ENCODE measurements at regions not wholly inside any gene's neighbourhood (a gene's known extent, or its start where the extent isn't known, plus 50 kb on each side); places are given as distances from the start of the nearest gene placed in this dataset.
A peak's percentile ranks its signal among the peaks of the same experiment; 100 is the strongest.
"Not testable (repeated sequence)": the region's sequence is repeated elsewhere in the genome, so short reads cannot be mapped to it uniquely, and the experiment has no call there.

- intact Hi-C loops (cut with DNase I); DNase-seq; ATAC-seq (ENCODE audit: poor library complexity): not testable (repeated sequence)
Observed at GRCh38 chr1:185460723-185461122, 143.7 kb upstream of the IVNS1ABP start.

GRCh38 chr1:185459141-185459540, 142.1 kb upstream of the IVNS1ABP start:
- no peak for ATAC-seq (ENCODE audit: poor library complexity)
- intact Hi-C loops (cut with DNase I), result no loop called here
- DNase-seq, result no peak

- ATAC-seq (ENCODE audit: poor library complexity) (no peak), DNase-seq (no peak)
- intact Hi-C loops (cut with DNase I), result no loop called here
Observed at GRCh38 chr1:185458670-185459069, 141.6 kb upstream of the IVNS1ABP start.

- ATAC-seq (ENCODE audit: poor library complexity) (no peak), DNase-seq (no peak)
- intact Hi-C loops (cut with DNase I), result no loop called here
Observed at GRCh38 chr1:185453496-185454192, 136.6 kb upstream of the IVNS1ABP start.

- ATAC-seq (ENCODE audit: poor library complexity) (no peak), DNase-seq (no peak)
- intact Hi-C loops (cut with DNase I), result no loop called here
Observed at GRCh38 chr1:185450917-185451316, 133.9 kb upstream of the IVNS1ABP start.

GRCh38 chr1:185450060-185450788, 133.2 kb upstream of the IVNS1ABP start:
- ATAC-seq (ENCODE audit: poor library complexity), result no peak
- intact Hi-C loops (cut with DNase I), result no loop called here
- DNase-seq, result no peak

GRCh38 chr1:185449378-185450059, 132.5 kb upstream of the IVNS1ABP start:
- no peak for DNase-seq
- intact Hi-C loops (cut with DNase I), result no loop called here
- ATAC-seq (ENCODE audit: poor library complexity), result no peak

- ATAC-seq (ENCODE audit: poor library complexity) (no peak), DNase-seq (no peak)
- intact Hi-C loops (cut with DNase I), result no loop called here
Observed at GRCh38 chr1:185448591-185449186, 131.6 kb upstream of the IVNS1ABP start.

- intact Hi-C loops (cut with DNase I), result no loop called here
- ATAC-seq (ENCODE audit: poor library complexity) (no peak), DNase-seq (no peak)
Observed at GRCh38 chr1:185446131-185446530, 129.1 kb upstream of the IVNS1ABP start.

GRCh38 chr1:185445594-185445993, 128.6 kb upstream of the IVNS1ABP start:
- ATAC-seq (ENCODE audit: poor library complexity) (no peak), DNase-seq (no peak)
- intact Hi-C loops (cut with DNase I), result no loop called here

- DNase-seq (no peak), ATAC-seq (ENCODE audit: poor library complexity) (no peak)
- intact Hi-C loops (cut with DNase I), result no loop called here
Observed at GRCh38 chr1:185444676-185445075, 127.6 kb upstream of the IVNS1ABP start.

GRCh38 chr1:185442050-185442449, 125.0 kb upstream of the IVNS1ABP start:
- DNase-seq, result no peak
- ATAC-seq (ENCODE audit: poor library complexity), result no peak
- intact Hi-C loops (cut with DNase I), result no loop called here

GRCh38 chr1:185441605-185442004, 124.6 kb upstream of the IVNS1ABP start:
- DNase-seq (no peak), ATAC-seq (ENCODE audit: poor library complexity) (no peak)
- intact Hi-C loops (cut with DNase I), result no loop called here

- intact Hi-C loops (cut with DNase I), result no loop called here
- ATAC-seq (ENCODE audit: poor library complexity) (no peak), DNase-seq (no peak)
Observed at GRCh38 chr1:185440877-185441276, 123.8 kb upstream of the IVNS1ABP start.

GRCh38 chr1:185439727-185440415, 122.8 kb upstream of the IVNS1ABP start:
- intact Hi-C loops (cut with DNase I), result no loop called here
- ATAC-seq (ENCODE audit: poor library complexity), result peak; percentile 18

GRCh38 chr1:185438936-185439335, 121.9 kb upstream of the IVNS1ABP start:
- no peak for ATAC-seq (ENCODE audit: poor library complexity)
- intact Hi-C loops (cut with DNase I), result no loop called here
- no peak for DNase-seq

More at GRCh38 chr1:185439727-185440415, 122.8 kb upstream of the IVNS1ABP start:
- no peak for DNase-seq

GRCh38 chr1:185435696-185436379, 118.8 kb upstream of the IVNS1ABP start:
- ATAC-seq (ENCODE audit: poor library complexity) (no peak), DNase-seq (no peak)
- intact Hi-C loops (cut with DNase I), result no loop called here

- intact Hi-C loops (cut with DNase I), result no loop called here
- DNase-seq (no peak), ATAC-seq (ENCODE audit: poor library complexity) (no peak)
Observed at GRCh38 chr1:185434721-185435120, 117.7 kb upstream of the IVNS1ABP start.
